ENCODE measurements at regions not wholly inside any gene's neighbourhood (a gene's known extent, or its start where the extent isn't known, plus 50 kb on each side); places are given as distances from the start of the nearest gene placed in this dataset.
"Not testable (repeated sequence)": the region's sequence is repeated elsewhere in the genome, so short reads cannot be mapped to it uniquely, and the experiment has no call there.

DNA sequence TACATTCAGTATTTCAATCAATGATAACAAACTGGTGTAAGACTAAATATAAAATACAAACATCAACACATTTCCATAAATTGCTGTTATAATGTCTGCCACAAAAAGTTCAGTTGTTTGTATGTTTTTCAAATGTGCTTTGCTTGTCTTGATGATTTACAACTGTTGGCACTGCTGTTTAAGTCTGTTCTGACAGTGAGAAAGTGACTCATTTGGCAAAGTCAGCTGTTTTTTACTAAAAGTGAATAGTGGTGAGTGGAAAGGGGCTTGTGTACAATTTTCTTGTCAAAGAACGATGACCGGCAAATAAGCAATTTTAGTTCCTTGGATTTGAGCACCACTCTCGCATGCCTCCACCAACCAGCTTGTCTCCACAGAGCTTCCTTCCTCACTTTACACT is 244.0 kb downstream of the RTP5 start:
- H3K27me3 Mint-ChIP-seq (ENCODE audit: unreplicated experiment); H3K9me3 Mint-ChIP-seq (ENCODE audit: low read depth, unreplicated experiment); intact Hi-C loops (cut with micrococcal nuclease; ENCODE audit: unreplicated experiment): not testable (repeated sequence)

DNA sequence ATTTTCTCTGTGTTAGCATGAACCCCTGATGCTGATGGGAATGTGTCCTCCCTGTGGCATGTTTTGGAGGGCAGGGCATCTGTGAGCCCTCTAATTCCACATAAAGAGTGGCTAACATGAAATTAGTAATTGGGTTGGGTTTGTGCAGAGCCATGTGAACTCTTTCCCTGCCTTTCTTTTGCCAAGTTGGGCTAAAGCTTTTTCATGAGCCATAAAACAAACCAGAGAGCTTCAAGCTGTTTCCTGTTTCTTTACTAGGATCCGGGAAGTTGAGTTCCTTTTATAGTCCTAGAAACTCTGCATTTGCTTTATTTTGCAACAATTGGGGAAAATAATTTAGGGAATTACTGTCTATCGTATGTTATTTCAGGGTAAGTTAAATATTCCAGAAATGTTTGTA is 247.1 kb downstream of the RTP5 start:
- H3K4me1 Mint-ChIP-seq (ENCODE audit: low read depth, unreplicated experiment); H3K27me3 Mint-ChIP-seq (ENCODE audit: unreplicated experiment); CTCF ChIA-PET; H3K4me3 Mint-ChIP-seq (ENCODE audit: low read depth, unreplicated experiment); H3K36me3 Mint-ChIP-seq (ENCODE audit: insufficient read depth, unreplicated experiment); BruUV-seq (replicated peaks); intact Hi-C loops (cut with micrococcal nuclease; ENCODE audit: unreplicated experiment); H3K9me3 Mint-ChIP-seq (ENCODE audit: low read depth, unreplicated experiment); H3K27ac Mint-ChIP-seq (ENCODE audit: unreplicated experiment); DNase-seq: not testable (repeated sequence)

More for the DNA sequence above, 244.0 kb downstream of the RTP5 start:
- DNase-seq; H3K27ac Mint-ChIP-seq (ENCODE audit: unreplicated experiment); BruUV-seq (replicated peaks); H3K36me3 Mint-ChIP-seq (ENCODE audit: insufficient read depth, unreplicated experiment); H3K4me3 Mint-ChIP-seq (ENCODE audit: low read depth, unreplicated experiment); H3K4me1 Mint-ChIP-seq (ENCODE audit: low read depth, unreplicated experiment); CTCF ChIA-PET: not testable (repeated sequence)

DNA sequence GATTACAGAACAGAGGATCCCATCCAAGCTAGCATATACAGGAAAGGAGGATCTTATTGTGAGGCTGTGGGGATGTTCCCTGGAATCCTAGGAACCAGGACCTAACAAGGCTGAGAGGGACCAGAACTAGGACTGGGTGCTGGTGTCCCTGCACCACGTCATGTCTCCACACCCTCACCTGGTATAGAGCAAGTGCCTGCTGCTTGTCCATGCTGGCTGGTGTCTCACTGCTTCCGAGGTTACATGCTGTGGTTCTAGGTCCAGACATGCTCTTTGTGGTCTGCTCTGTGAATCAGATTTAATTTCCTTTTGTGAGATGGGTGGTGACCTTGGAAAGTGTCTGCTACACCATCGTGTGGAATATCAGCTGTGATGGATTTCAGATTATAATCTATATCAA is 247.8 kb downstream of the RTP5 start:
- H3K4me1 Mint-ChIP-seq (ENCODE audit: low read depth, unreplicated experiment); CTCF ChIA-PET; H3K27ac Mint-ChIP-seq (ENCODE audit: unreplicated experiment); BruUV-seq (replicated peaks); DNase-seq; H3K4me3 Mint-ChIP-seq (ENCODE audit: low read depth, unreplicated experiment); intact Hi-C loops (cut with micrococcal nuclease; ENCODE audit: unreplicated experiment); H3K36me3 Mint-ChIP-seq (ENCODE audit: insufficient read depth, unreplicated experiment); H3K27me3 Mint-ChIP-seq (ENCODE audit: unreplicated experiment); H3K9me3 Mint-ChIP-seq (ENCODE audit: low read depth, unreplicated experiment): not testable (repeated sequence)

DNA sequence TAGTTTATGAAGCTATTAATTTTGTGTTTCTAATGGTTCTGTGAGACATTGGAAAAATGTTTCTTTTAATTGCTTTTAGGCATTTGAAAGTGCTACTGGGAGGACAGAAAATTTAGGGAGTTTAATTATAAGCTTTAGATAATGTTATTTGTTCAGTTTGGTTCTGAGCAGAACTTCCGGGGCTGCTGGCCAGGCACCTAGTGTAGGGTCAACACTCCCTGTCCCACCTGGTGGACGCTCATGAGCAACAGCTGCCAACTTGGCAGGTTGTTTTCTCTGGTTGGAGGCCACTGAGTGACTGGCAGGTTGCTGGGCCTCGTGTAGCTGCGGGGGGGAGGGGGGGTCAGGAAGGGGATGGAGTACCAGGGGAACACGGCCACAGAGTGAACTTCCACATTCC is 250.2 kb downstream of the RTP5 start:
- H3K27ac Mint-ChIP-seq (ENCODE audit: unreplicated experiment); CTCF ChIA-PET; DNase-seq; H3K4me1 Mint-ChIP-seq (ENCODE audit: low read depth, unreplicated experiment); H3K27me3 Mint-ChIP-seq (ENCODE audit: unreplicated experiment); BruUV-seq (replicated peaks); H3K4me3 Mint-ChIP-seq (ENCODE audit: low read depth, unreplicated experiment); H3K9me3 Mint-ChIP-seq (ENCODE audit: low read depth, unreplicated experiment); intact Hi-C loops (cut with micrococcal nuclease; ENCODE audit: unreplicated experiment); H3K36me3 Mint-ChIP-seq (ENCODE audit: insufficient read depth, unreplicated experiment): not testable (repeated sequence)

DNA sequence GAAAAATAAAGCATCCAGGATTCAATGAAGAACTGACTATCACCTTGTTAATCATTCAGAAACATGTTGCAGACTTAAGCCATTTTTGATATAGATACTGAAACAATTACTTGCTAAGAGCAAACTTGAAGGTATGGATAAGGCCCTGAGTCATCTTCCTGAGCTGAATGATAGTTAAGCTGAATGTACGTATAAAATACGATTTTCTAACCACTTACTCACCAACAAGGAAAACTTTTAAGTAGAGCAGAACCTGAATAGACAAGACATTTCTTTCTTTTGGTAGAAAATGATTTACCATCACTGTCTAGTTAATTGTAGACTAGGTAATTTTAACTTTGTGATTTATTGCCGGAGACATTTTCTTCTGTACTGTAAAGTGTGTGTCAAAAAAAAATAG is 261.2 kb downstream of the RTP5 start:
- CTCF ChIA-PET; H3K4me3 Mint-ChIP-seq (ENCODE audit: low read depth, unreplicated experiment); intact Hi-C loops (cut with micrococcal nuclease; ENCODE audit: unreplicated experiment); H3K27me3 Mint-ChIP-seq (ENCODE audit: unreplicated experiment); H3K36me3 Mint-ChIP-seq (ENCODE audit: insufficient read depth, unreplicated experiment); DNase-seq; H3K27ac Mint-ChIP-seq (ENCODE audit: unreplicated experiment); BruUV-seq (replicated peaks); H3K4me1 Mint-ChIP-seq (ENCODE audit: low read depth, unreplicated experiment); H3K9me3 Mint-ChIP-seq (ENCODE audit: low read depth, unreplicated experiment): not testable (repeated sequence)

DNA sequence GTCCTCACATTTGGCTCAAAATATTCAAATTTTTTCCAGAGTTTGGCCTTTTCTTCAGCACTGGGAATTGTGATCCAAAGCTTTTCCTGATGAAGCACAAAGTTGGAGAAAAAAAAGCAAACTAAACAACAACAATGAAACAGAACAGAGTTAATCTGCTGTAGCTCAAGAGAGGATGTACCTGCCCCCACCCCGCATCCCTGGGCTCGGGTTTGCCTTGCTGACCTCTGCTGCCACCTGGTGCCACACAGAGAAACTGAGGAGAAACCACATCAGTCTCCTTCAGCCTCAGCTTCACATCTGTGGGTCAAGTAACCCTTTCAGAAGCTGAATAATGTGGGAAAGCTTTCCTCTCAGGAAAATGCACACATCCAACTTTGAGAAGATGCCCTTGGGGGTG is 290.4 kb downstream of the RTP5 start:
- H3K4me1 Mint-ChIP-seq (ENCODE audit: low read depth, unreplicated experiment); DNase-seq; H3K27ac Mint-ChIP-seq (ENCODE audit: unreplicated experiment); H3K9me3 Mint-ChIP-seq (ENCODE audit: low read depth, unreplicated experiment); H3K36me3 Mint-ChIP-seq (ENCODE audit: insufficient read depth, unreplicated experiment); H3K27me3 Mint-ChIP-seq (ENCODE audit: unreplicated experiment); CTCF ChIA-PET; intact Hi-C loops (cut with micrococcal nuclease; ENCODE audit: unreplicated experiment); BruUV-seq (replicated peaks); H3K4me3 Mint-ChIP-seq (ENCODE audit: low read depth, unreplicated experiment): not testable (repeated sequence)

DNA sequence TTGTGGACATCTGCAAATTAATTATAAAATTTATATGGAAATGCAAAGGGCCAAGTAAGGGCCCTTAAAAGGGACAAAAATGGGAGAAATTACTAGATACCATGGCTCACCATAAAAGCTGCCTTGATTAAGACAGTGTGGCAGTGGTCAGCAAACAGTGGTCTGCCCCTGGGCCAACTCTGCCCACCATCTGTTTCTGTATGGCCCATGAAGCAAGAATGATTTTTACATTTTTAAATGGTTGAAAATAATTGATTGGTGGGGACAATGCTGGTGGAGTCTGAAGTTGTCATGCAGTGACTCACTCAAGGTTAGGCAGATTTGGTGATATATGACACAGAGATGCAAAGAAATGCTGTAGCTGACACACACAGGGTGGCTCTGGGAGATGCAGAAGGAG is 295.6 kb downstream of the RTP5 start:
- CTCF ChIA-PET; H3K9me3 Mint-ChIP-seq (ENCODE audit: low read depth, unreplicated experiment); H3K36me3 Mint-ChIP-seq (ENCODE audit: insufficient read depth, unreplicated experiment); intact Hi-C loops (cut with micrococcal nuclease; ENCODE audit: unreplicated experiment); BruUV-seq (replicated peaks); DNase-seq; H3K27ac Mint-ChIP-seq (ENCODE audit: unreplicated experiment); H3K27me3 Mint-ChIP-seq (ENCODE audit: unreplicated experiment); H3K4me3 Mint-ChIP-seq (ENCODE audit: low read depth, unreplicated experiment); H3K4me1 Mint-ChIP-seq (ENCODE audit: low read depth, unreplicated experiment): not testable (repeated sequence)

DNA sequence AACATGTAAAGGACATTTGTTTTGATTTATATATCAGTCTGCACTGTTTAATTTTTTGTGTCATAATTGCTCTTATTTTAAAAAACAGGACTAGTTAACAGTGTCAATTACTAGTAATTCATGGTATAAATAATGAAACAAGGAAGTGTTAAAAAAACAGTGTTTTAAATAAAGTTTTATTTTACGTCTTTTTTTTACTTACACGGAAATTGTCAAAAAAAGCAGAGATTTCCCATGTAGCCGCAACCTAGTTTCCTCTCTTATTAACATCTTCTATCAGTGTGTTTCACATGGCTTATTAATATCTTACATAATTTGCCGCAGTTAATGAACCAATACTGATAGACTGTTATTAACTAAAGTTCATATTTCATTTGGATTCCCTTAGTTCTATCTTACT is 301.8 kb downstream of the RTP5 start:
- H3K4me1 Mint-ChIP-seq (ENCODE audit: low read depth, unreplicated experiment); intact Hi-C loops (cut with micrococcal nuclease; ENCODE audit: unreplicated experiment); DNase-seq; H3K36me3 Mint-ChIP-seq (ENCODE audit: insufficient read depth, unreplicated experiment); H3K4me3 Mint-ChIP-seq (ENCODE audit: low read depth, unreplicated experiment); BruUV-seq (replicated peaks); CTCF ChIA-PET; H3K27me3 Mint-ChIP-seq (ENCODE audit: unreplicated experiment); H3K27ac Mint-ChIP-seq (ENCODE audit: unreplicated experiment); H3K9me3 Mint-ChIP-seq (ENCODE audit: low read depth, unreplicated experiment): not testable (repeated sequence)
